ENCODE measurements at regions not wholly inside any gene's neighbourhood (a gene's known extent, or its start where the extent isn't known, plus 50 kb on each side); places are given as distances from the start of the nearest gene placed in this dataset.
"Not testable (repeated sequence)": the region's sequence is repeated elsewhere in the genome, so short reads cannot be mapped to it uniquely, and the experiment has no call there.

DNA sequence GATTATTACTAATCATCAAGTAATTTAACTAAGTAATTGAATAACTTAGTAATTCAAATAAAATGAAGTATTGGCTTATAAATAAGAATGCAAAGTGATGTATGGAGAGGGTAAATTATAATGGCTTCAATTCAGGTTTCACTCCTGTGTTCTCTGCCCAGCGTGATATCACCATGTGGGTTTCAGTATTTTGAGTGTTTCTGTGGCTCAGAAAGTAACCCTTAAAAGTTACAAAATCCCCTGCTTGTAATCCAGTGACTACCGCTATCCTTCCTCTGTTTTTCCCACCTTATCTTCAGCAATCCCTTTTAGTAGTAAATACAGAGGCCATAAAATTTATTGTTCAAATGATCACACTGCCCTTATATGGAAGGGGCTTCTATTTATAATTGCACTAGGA lies 316.4 kb upstream of the CFAP20DC start:
- DNase-seq (ENCODE audit: low read depth), result no peak
- no peak overlapping the region for H3K4me3 ChIP-seq (ENCODE audit: low read length)
- TF ChIP-seq, protein P1, sequence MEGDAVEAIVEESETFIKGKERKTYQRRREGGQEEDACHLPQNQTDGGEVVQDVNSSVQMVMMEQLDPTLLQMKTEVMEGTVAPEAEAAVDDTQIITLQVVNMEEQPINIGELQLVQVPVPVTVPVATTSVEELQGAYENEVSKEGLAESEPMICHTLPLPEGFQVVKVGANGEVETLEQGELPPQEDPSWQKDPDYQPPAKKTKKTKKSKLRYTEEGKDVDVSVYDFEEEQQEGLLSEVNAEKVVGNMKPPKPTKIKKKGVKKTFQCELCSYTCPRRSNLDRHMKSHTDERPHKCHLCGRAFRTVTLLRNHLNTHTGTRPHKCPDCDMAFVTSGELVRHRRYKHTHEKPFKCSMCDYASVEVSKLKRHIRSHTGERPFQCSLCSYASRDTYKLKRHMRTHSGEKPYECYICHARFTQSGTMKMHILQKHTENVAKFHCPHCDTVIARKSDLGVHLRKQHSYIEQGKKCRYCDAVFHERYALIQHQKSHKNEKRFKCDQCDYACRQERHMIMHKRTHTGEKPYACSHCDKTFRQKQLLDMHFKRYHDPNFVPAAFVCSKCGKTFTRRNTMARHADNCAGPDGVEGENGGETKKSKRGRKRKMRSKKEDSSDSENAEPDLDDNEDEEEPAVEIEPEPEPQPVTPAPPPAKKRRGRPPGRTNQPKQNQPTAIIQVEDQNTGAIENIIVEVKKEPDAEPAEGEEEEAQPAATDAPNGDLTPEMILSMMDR (IDR thresholded peaks at IDR 0.05; ENCODE audit: insufficient read depth, low read depth, low read length, missing control alignments), result no peak

DNA sequence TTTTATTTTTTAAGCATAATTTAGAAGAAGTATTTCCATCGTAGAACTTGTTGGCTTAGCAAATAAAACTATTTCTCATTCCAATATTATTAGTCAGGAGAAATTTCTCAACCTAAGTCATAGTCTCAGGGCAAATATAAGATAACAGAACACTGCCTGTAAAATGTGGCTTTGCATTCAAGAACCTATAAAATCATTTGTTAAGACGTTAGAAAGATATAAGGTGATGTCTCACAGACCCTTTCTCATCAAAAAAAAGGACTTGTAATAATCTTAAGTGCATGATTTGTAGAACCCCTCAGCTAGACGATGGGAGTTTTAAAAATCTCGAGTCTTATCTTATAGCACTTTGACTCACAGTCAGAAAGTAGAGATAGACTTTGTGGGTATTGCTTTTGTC lies 314.7 kb upstream of the CFAP20DC start:
- H3K4me3 ChIP-seq (ENCODE audit: low read length), result no peak overlapping the region
- TF ChIP-seq, protein P1 (IDR thresholded peaks at IDR 0.05; ENCODE audit: insufficient read depth, low read depth, low read length, missing control alignments), result no peak
- DNase-seq (ENCODE audit: low read depth), result peak; percentile 33

DNA sequence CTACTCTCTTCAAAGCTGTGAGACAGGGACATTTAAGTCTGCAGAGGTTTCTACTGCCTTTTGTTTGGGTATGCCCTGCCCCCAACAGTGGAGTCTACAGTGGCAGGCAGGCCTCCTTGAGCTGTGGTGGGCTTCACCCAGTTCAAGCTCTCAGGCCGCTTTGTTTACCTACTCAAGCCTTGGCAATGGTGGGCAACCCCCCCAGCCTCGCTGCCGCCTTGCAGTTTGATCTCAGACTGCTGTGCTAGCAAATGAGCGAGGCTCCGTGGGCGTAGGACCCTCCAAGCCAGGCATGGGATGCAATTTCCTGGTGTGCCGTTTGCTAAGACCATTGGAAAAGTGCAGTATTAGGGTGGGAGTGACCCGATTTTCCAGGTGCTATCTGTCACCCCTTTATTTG lies 310.5 kb upstream of the CFAP20DC start:
- not testable (repeated sequence) for DNase-seq (ENCODE audit: low read depth); H3K4me3 ChIP-seq (ENCODE audit: low read length)

DNA sequence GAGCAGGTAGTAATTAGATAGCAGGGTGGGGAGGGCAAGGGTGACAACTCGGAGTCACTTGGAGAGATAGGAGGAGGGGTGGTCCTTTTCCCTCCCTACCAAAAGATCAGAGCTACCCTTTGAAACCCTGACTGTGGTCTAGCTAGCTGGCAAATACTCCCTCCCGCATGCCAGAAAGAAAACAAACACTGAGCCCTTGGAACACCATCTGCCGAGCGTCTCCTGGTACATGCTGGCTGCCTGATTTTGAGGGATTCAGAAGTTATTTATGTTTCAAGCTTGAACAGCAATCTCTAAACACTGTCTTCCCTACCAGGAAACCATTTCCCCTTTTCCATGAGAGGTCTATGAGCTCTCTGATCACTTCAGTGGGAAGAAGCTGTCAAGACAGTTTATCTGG lies 291.6 kb upstream of the CFAP20DC start:
- H3K4me3 ChIP-seq (ENCODE audit: low read length), result no peak overlapping the region
- DNase-seq (ENCODE audit: low read depth), result no peak
- TF ChIP-seq, protein P1 (IDR thresholded peaks at IDR 0.05; ENCODE audit: insufficient read depth, low read depth, low read length, missing control alignments), result no peak

DNA sequence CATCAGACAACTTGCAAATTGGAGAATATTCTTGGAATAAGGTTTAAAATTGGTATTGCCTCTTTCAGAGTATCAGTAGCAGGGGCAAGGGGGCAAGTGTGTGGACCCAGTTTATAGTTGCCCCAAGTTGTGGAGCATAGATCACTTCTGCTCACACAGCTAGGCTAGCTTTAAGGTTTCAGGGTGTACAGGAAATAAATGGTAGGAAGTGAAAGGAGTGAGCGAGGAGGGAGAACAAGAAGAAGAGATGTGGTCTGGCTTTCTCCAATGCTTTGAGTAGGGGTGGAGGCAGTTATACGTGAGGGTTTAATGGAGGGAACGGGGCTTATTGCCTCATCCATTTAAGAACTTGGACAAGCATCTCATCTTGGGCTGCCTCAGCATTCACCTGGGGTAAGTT lies 290.0 kb upstream of the CFAP20DC start:
- DNase-seq (ENCODE audit: low read depth), result no peak
- H3K4me3 ChIP-seq (ENCODE audit: low read length), result no peak overlapping the region
- TF ChIP-seq, protein P1 (IDR thresholded peaks at IDR 0.05; ENCODE audit: insufficient read depth, low read depth, low read length, missing control alignments), result no peak

DNA sequence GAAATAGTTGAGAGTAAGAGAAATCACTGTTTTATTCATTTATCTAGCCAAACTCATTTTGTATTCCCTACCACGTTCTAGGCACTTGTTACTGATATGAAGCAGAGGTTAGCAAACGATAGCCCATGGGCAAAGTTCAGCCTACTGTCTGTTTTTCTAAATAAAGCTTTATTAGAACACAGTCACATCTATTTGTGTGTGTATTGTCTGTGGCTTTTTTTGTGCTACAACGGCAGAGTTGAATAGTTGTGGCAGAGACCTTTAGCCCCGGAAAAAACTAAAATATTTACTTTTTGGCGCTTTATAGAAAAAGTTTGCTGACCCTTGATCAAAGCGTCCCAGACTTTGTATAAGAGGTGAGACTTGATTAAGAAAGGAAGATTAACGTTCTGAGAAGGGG lies 289.1 kb upstream of the CFAP20DC start:
- no peak overlapping the region for H3K4me3 ChIP-seq (ENCODE audit: low read length)
- TF ChIP-seq, protein P1 (IDR thresholded peaks at IDR 0.05; ENCODE audit: insufficient read depth, low read depth, low read length, missing control alignments), result no peak
- no peak for DNase-seq (ENCODE audit: low read depth)

DNA sequence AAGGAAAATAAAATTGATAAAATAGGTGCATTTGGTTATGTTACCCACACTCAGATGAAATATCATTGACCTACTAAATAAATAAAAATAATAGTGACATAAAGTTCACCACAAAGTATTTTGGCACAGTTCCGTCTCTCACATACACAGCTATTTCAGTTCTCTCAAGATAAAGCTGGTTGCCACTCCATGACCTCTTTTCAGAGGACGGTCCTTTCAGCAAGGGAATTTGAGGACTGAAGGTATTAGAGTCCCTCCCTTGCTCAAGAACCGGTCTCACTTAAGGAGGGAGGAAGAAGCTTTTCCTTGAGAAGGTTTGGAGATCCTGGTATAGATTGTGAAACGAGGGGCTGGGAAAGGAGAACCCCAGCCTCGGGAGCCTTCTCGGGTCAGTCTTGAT lies 285.5 kb upstream of the CFAP20DC start:
- TF ChIP-seq, protein P1 (IDR thresholded peaks at IDR 0.05; ENCODE audit: insufficient read depth, low read depth, low read length, missing control alignments), result no peak

DNA sequence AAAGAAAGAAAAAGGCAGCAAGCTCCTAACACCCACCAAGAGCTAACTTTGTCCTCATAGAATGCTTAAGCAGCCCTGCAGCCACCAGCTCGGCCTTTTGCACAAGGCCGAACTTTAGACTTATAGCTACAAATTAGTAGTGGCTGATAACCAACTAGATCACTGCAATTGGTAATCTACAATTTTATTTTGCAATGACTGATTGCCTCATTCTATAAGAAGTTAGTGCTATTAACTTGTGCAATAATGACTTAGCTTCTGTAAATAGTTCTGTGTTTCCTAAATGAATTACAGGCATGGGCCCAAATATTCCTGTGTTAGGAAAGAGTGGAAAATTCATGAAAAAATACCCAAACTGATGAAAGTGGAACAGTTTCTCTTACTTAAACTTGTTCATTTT lies 284.8 kb upstream of the CFAP20DC start:
- TF ChIP-seq, protein P1 (IDR thresholded peaks at IDR 0.05; ENCODE audit: insufficient read depth, low read depth, low read length, missing control alignments), result no peak
- peak; percentile 74 for DNase-seq (ENCODE audit: low read depth)
- no peak overlapping the region for H3K4me3 ChIP-seq (ENCODE audit: low read length)

More for the DNA sequence above, 285.5 kb upstream of the CFAP20DC start:
- DNase-seq (ENCODE audit: low read depth), result no peak
- no peak overlapping the region for H3K4me3 ChIP-seq (ENCODE audit: low read length)
